ENCODE measurements at regions not wholly inside any gene's neighbourhood (a gene's known extent, or its start where the extent isn't known, plus 50 kb on each side); places are given as distances from the start of the nearest gene placed in this dataset.

DNA sequence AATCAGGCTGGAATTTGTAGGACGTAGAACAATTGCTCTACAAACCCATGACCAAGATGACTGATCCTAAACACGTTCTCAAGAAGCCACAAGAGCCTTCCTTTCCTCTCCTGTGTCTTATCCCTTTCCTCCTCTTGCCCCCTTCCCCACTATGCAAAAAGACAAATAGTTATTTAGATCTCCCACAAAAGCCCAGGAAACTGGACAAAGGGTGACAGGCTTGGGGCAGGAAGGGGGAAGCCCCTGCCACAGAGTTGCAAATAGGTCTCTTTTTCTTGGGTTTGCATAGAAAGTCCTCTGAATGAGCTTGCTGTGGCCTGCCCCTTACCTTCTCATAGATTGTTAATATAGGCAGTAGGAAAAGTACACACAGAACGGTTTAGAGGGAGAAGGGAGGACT, 377.1 kb upstream of the BTBD3 start:
- no peaks in the 10 kb centered on the region for H3K9me3 Mint-ChIP-seq
- no peaks in the 10 kb centered on the region for H3K27me3 Mint-ChIP-seq
- H3K27ac ChIP-seq (ENCODE audit: low read depth in 1 of 2, low read length in 2 of 2) = no peak overlapping the region
- ATAC-seq (ENCODE audit: poor library complexity) (no peak), DNase-seq (no peak)
- CTCF ChIA-PET = no interaction called here
- TF ChIP-seq, protein P1, sequence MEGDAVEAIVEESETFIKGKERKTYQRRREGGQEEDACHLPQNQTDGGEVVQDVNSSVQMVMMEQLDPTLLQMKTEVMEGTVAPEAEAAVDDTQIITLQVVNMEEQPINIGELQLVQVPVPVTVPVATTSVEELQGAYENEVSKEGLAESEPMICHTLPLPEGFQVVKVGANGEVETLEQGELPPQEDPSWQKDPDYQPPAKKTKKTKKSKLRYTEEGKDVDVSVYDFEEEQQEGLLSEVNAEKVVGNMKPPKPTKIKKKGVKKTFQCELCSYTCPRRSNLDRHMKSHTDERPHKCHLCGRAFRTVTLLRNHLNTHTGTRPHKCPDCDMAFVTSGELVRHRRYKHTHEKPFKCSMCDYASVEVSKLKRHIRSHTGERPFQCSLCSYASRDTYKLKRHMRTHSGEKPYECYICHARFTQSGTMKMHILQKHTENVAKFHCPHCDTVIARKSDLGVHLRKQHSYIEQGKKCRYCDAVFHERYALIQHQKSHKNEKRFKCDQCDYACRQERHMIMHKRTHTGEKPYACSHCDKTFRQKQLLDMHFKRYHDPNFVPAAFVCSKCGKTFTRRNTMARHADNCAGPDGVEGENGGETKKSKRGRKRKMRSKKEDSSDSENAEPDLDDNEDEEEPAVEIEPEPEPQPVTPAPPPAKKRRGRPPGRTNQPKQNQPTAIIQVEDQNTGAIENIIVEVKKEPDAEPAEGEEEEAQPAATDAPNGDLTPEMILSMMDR (IDR thresholded peaks at IDR 0.05) = no peak
- no peaks in the 10 kb centered on the region for H3K4me1 Mint-ChIP-seq (ENCODE audit: low read depth)
- no peak overlapping the region for H3K4me3 Mint-ChIP-seq
- H3K36me3 Mint-ChIP-seq (ENCODE audit: low read depth) = no peaks in the 10 kb centered on the region
- no peak overlapping the region for H3K4me3 ChIP-seq (ENCODE audit: low read length)
- H3K27ac Mint-ChIP-seq = no peak overlapping the region
- peaks cover 0 to 7% of the 10 kb centered on the region in 2 experiments for H3K9me3 ChIP-seq (ENCODE audit: control insufficient read depth in 1 of 2, insufficient read depth in 1 of 2, low read length in 2 of 2)
- H3K27me3 ChIP-seq (ENCODE audit: control insufficient read depth in 1 of 2, insufficient read depth in 2 of 2, low read length in 2 of 2) = no peaks in the 10 kb centered on the region
- intact Hi-C loops (cut with DNase I, micrococcal nuclease) = loop anchor here (5.0 kb wide), 2 partner anchors 1563 to 1928 kb away; no protein-coding TSS in a partner anchor
- no peaks in the 10 kb centered on the region for H3K36me3 ChIP-seq (ENCODE audit: insufficient read depth, low read length)
- H3K4me1 ChIP-seq (ENCODE audit: insufficient read depth, low read length) = no peaks in the 10 kb centered on the region
- POLR2A ChIA-PET = no interaction called here

DNA sequence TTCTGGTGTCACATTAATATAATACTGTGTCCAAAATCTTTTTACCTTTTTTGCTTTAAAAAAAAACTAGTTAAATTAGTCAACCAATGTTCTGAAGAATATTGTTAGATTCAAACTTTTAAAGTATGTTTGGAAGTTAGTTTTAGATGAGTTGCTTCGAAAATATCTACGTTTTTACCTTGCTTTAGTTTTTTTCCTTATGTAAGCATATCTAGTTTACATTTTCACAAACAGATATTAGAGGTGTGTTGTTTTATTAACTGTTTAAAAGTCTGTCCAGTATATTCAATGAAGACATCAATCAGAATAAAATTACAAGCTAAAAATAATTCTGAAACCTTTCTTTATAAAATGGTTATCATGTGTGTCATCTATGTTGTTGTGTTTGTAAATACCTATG, 375.0 kb upstream of the BTBD3 start:
- POLR2A ChIA-PET = no interaction called here
- intact Hi-C loops (cut with DNase I, micrococcal nuclease) = loop anchor here (5.0 kb wide), 2 partner anchors 1565 to 1930 kb away; no protein-coding TSS in a partner anchor
- CTCF ChIA-PET = no interaction called here
- TF ChIP-seq, protein P1 (IDR thresholded peaks at IDR 0.05) = no peak
- Mint-ChIP-seq H3K27me3 (no peaks in the 10 kb centered on the region), H3K27ac (no peak overlapping the region), H3K4me1 (ENCODE audit: low read depth) (no peaks in the 10 kb centered on the region), H3K36me3 (ENCODE audit: low read depth) (no peaks in the 10 kb centered on the region), H3K9me3 (no peaks in the 10 kb centered on the region), H3K4me3 (no peak overlapping the region)
- H3K27ac ChIP-seq (ENCODE audit: low read depth in 1 of 2, low read length in 2 of 2) = no peak overlapping the region
- H3K27me3 ChIP-seq (ENCODE audit: control insufficient read depth in 1 of 2, insufficient read depth in 2 of 2, low read length in 2 of 2) = no peaks in the 10 kb centered on the region
- no peak for DNase-seq
- H3K36me3 ChIP-seq (ENCODE audit: insufficient read depth, low read length) = no peaks in the 10 kb centered on the region
- H3K9me3 ChIP-seq (ENCODE audit: control insufficient read depth in 1 of 2, insufficient read depth in 1 of 2, low read length in 2 of 2) = peaks cover 0 to 7% of the 10 kb centered on the region in 2 experiments
- no peak for ATAC-seq (ENCODE audit: poor library complexity)
- H3K4me3 ChIP-seq (ENCODE audit: low read length) = no peak overlapping the region
- no peaks in the 10 kb centered on the region for H3K4me1 ChIP-seq (ENCODE audit: insufficient read depth, low read length)

DNA sequence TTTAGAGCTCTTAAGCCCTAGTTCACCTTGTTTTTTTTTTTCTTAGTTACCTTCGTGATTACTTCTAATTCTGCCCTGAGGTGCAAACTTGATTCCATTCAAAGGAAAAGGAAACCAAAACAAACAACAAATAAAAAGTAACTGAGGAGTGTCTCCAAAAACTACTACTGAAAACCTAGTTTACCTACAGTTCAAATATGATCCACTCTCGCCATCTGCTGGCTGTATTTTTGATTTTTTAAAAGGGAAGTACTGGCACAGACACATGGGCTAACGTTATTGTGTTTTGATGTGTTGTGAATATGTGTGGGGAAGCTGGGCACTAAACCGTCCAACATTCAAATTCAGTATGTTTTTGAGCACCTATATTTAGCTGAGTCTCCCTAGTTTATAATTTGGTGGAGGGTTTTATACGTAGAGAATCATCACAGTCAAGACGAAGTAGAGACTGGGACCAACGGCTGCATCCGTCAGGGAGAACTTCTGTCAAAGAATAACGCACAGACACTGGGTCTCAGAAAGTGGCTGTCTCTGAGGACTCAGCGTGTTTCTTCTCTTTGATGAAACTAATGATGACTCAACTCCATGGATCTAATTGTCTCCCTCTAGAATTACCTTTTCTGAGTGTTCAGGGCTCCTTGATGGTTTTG, 373.5 kb upstream of the BTBD3 start:
- Mint-ChIP-seq H3K9me3 (no peaks in the 10 kb centered on the region), H3K36me3 (ENCODE audit: low read depth) (no peaks in the 10 kb centered on the region), H3K27ac (no peak overlapping the region), H3K4me3 (no peak overlapping the region), H3K27me3 (no peaks in the 10 kb centered on the region), H3K4me1 (ENCODE audit: low read depth) (no peaks in the 10 kb centered on the region)
- ChIA-PET CTCF (no interaction called here), POLR2A (no interaction called here)
- intact Hi-C loops (cut with DNase I, micrococcal nuclease) = loop anchor here (5.0 kb wide), 2 partner anchors 1567 to 1932 kb away; no protein-coding TSS in a partner anchor
- Histone ChIP-seq H3K27me3 (ENCODE audit: control insufficient read depth in 1 of 2, insufficient read depth in 2 of 2, low read length in 2 of 2) (no peaks in the 10 kb centered on the region), H3K4me3 (ENCODE audit: low read length) (no peak overlapping the region), H3K36me3 (ENCODE audit: insufficient read depth, low read length) (no peaks in the 10 kb centered on the region), H3K4me1 (ENCODE audit: insufficient read depth, low read length) (no peaks in the 10 kb centered on the region), H3K9me3 (ENCODE audit: control insufficient read depth in 1 of 2, insufficient read depth in 1 of 2, low read length in 2 of 2) (peaks cover 0 to 7% of the 10 kb centered on the region in 2 experiments), H3K27ac (ENCODE audit: low read depth in 1 of 2, low read length in 2 of 2) (no peak overlapping the region)
- TF ChIP-seq, protein P1 (IDR thresholded peaks at IDR 0.05) = no peak
- DNase-seq (peak in 3 of 14 experiments; percentile 15 to 24 (median 19)), ATAC-seq (ENCODE audit: poor library complexity) (no peak)

All from CD4-positive, alpha-beta T cell (primary cell).